MM.1S (cell line): ENCODE measurements at regions not wholly inside any gene's neighbourhood (a gene's known extent, or its start where the extent isn't known, plus 50 kb on each side); places are given as distances from the start of the nearest gene placed in this dataset.

ENCODE experiments used
- DNase-seq: peaks from one replicate; pipeline ENCODE4 v3.0.0-alpha.2; 2015
- H2AFZ ChIP-seq: fragments of 300-600 bp; sonication (generic); 2 replicates; pipeline ENCODE4 v1.6.0; 2016; ENCODE audit warnings: antibody characterized with exemption, low read length
- H3F3A ChIP-seq: fragments of 300-600 bp; sonication (generic); 2 replicates; pipeline ENCODE4 v1.6.1; 2016; ENCODE audit warnings: mild to moderate bottlenecking, antibody characterized with exemption, low read length, moderate library complexity, mixed read lengths; ENCODE audit not compliant: insufficient read depth
- H3K27ac ChIP-seq: fragments of 300-600 bp; sonication (generic); 2 replicates; pipeline ENCODE4 v1.5.1; 2016; ENCODE audit warnings: mild to moderate bottlenecking, low read length
- H3K27me3 ChIP-seq: fragments of 300-600 bp; sonication (generic); replicated peaks from 2 replicates; pipeline ENCODE4 v1.6.0; 2016; ENCODE audit warnings: low read length; ENCODE audit not compliant: insufficient read depth
- H3K36me3 ChIP-seq: fragments of 300-600 bp; sonication (generic); replicated peaks from 2 replicates; pipeline ENCODE4 v1.6.1; 2016; ENCODE audit warnings: mild to moderate bottlenecking, low read length, mixed read lengths; ENCODE audit not compliant: insufficient read depth
- H3K4me1 ChIP-seq: fragments of 300-600 bp; sonication (generic); 2 replicates; pipeline ENCODE4 v1.6.1; 2016; ENCODE audit warnings: low read length, mixed read lengths
- H3K4me2 ChIP-seq: fragments of 300-600 bp; sonication (generic); 2 replicates; pipeline ENCODE4 v1.6.0; 2016; ENCODE audit warnings: low read depth, low read length
- H3K4me3 ChIP-seq: fragments of 300-600 bp; sonication (generic); 2 replicates; pipeline ENCODE4 v1.5.1; 2016; ENCODE audit warnings: low read length, mixed read lengths
- H3K79me2 ChIP-seq: fragments of 300-600 bp; sonication (generic); 2 replicates; pipeline ENCODE4 v1.6.1; 2016; ENCODE audit warnings: mixed run types, low read length, mixed read lengths
- H3K9ac ChIP-seq: fragments of 300-600 bp; sonication (generic); 2 replicates; pipeline ENCODE4 v1.6.1; 2016; ENCODE audit warnings: low read length, mixed read lengths
- H3K9me2 ChIP-seq: fragments of 300-600 bp; sonication (generic); replicated peaks from 2 replicates; pipeline ENCODE4 v1.6.1; 2016; ENCODE audit warnings: mild to moderate bottlenecking, low read length, mixed read lengths; ENCODE audit not compliant: insufficient read depth
- H3K9me3 ChIP-seq: fragments of 300-600 bp; sonication (generic); replicated peaks from 2 replicates; pipeline ENCODE4 v1.6.1; 2016; ENCODE audit warnings: mild to moderate bottlenecking, low read length, mixed read lengths; ENCODE audit not compliant: insufficient read depth
- H4K20me1 ChIP-seq: fragments of 300-600 bp; sonication (generic); 2 replicates; pipeline ENCODE4 v1.6.1; 2016; ENCODE audit warnings: mild to moderate bottlenecking, low read length, moderate library complexity, mixed read lengths; ENCODE audit not compliant: insufficient read depth
- EZH2 ChIP-seq: fragments of 300-600 bp; sonication (generic); optimal IDR thresholded peaks from 2 replicates; pipeline ENCODE3; 2017; ENCODE audit warnings: low read depth, mild to moderate bottlenecking, antibody characterized with exemption, low read length, mixed read lengths
- EZH2phosphoT487 ChIP-seq: fragments of 300-600 bp; sonication (generic); IDR thresholded peaks from 2 replicates; pipeline ENCODE4 v1.6.1; 2018; ENCODE audit warnings: antibody characterized with exemption, low read length
- TF ChIP-seq, protein P1 (sequence below): fragments of 300-600 bp; sonication (generic); IDR thresholded peaks from 2 replicates; pipeline ENCODE4 v1.5.1; 2016; ENCODE audit warnings: antibody characterized with exemption, low read length, mixed read lengths

DNA sequence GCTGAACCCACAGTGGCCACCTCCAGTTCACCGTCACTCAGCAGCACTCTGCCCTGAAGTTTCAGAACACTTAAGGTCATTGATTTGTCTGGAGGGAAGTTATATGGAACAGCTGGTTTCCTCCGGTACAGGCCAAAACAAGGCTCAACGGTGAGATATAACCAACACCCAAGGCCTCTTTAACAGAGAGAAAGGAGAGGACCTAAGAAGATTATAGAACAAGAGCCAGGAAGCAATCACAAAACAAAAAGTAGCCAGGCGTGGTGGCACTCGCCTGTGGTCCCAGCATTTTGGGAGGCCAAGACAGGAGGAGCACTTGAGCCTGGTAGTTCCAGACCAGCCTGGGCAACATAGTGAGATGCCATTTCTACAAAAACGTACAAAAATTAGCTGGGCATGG is 290.7 kb downstream of the SKIDA1 start:
- Histone ChIP-seq H3K4me3 (no peak overlapping the region), H3K36me3 (no peaks in the 10 kb centered on the region), H3K9me3 (no peaks in the 10 kb centered on the region), H3K9me2 (no peaks in the 10 kb centered on the region), H3K9ac (no peak overlapping the region), H3K4me1 (no peaks in the 10 kb centered on the region), H4K20me1 (no peaks in the 10 kb centered on the region), H3K27me3 (no peaks in the 10 kb centered on the region), H3K27ac (no peak overlapping the region), H3K79me2 (no peaks in the 10 kb centered on the region), H2AFZ (no peak overlapping the region), H3F3A (no peaks in the 10 kb centered on the region), H3K4me2 (no peak overlapping the region)
- TF ChIP-seq EZH2 = no peak
- TF ChIP-seq, protein P1, sequence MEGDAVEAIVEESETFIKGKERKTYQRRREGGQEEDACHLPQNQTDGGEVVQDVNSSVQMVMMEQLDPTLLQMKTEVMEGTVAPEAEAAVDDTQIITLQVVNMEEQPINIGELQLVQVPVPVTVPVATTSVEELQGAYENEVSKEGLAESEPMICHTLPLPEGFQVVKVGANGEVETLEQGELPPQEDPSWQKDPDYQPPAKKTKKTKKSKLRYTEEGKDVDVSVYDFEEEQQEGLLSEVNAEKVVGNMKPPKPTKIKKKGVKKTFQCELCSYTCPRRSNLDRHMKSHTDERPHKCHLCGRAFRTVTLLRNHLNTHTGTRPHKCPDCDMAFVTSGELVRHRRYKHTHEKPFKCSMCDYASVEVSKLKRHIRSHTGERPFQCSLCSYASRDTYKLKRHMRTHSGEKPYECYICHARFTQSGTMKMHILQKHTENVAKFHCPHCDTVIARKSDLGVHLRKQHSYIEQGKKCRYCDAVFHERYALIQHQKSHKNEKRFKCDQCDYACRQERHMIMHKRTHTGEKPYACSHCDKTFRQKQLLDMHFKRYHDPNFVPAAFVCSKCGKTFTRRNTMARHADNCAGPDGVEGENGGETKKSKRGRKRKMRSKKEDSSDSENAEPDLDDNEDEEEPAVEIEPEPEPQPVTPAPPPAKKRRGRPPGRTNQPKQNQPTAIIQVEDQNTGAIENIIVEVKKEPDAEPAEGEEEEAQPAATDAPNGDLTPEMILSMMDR = no peak
- TF ChIP-seq EZH2phosphoT487 = no peak
- no peak for DNase-seq

DNA sequence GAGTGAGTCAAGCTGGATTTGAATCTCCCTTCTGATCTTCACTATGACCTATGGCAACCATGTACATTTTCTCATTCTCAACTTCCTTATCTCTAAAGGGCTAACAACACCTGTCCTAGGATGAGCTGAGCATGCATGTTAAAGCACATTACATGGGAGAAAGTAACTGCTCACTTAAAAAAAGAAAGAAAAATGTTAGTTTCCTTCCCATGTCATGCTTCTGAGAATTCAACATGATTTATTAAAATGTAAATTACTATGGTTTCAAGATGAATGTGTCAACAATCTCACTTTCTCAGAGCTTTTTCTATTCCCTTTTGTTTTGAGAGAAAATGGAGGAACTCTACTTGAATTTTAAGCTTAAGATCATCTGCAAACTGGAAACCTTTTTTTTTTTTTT is 295.3 kb downstream of the SKIDA1 start:
- no peaks in the 10 kb centered on the region for H3K9me2 ChIP-seq
- no peak for DNase-seq
- TF ChIP-seq EZH2phosphoT487 = no peak
- TF ChIP-seq, protein P1 = no peak
- no peak for TF ChIP-seq EZH2

DNA sequence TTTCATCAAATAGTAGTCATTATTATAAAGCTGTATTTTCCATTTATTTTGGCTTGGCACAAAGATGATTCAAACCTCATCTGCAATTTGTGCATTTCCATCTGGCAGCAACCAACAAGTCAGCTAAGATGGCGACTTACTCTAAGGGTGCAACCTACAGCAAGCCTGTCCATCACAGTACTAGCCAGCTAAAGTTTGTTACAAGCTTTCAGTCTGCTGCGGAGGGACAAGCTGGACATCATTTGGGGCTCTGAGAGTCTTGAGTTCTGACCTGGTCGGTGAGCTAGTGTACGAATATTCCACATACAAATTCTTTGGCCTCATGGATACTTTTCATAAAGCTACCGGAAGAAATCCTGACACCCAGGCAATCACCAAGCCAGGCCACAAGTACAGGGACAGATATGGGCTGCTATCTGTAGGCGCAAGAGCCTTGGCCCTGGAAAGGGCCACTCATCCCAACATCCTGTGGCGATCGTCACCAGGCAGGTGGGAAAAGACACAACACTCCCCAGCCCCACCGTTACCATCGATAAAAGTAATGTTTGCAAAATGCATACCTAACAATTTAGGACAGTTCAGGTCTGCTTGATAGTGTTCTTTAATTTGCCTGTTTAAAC is 307.6 kb downstream of the SKIDA1 start:
- Histone ChIP-seq H2AFZ (no peak overlapping the region), H3K4me1 (no peaks in the 10 kb centered on the region), H3K9me3 (no peaks in the 10 kb centered on the region), H3K4me3 (no peak overlapping the region), H3K9ac (no peak overlapping the region), H3K27ac (no peak overlapping the region), H4K20me1 (no peaks in the 10 kb centered on the region), H3K36me3 (no peaks in the 10 kb centered on the region), H3F3A (no peaks in the 10 kb centered on the region), H3K27me3 (no peaks in the 10 kb centered on the region), H3K9me2 (no peaks in the 10 kb centered on the region), H3K79me2 (no peaks in the 10 kb centered on the region), H3K4me2 (no peak overlapping the region)
- TF ChIP-seq, protein P1 = no peak
- no peak for TF ChIP-seq EZH2
- no peak for DNase-seq

More for the DNA sequence above, 295.3 kb downstream of the SKIDA1 start:
- Histone ChIP-seq H3K27me3 (no peaks in the 10 kb centered on the region), H2AFZ (no peak overlapping the region), H3K79me2 (no peaks in the 10 kb centered on the region), H3K4me1 (no peaks in the 10 kb centered on the region), H3K9ac (no peak overlapping the region), H3K9me3 (no peaks in the 10 kb centered on the region), H3K4me3 (no peak overlapping the region), H4K20me1 (no peaks in the 10 kb centered on the region), H3K36me3 (no peaks in the 10 kb centered on the region), H3K27ac (no peak overlapping the region), H3F3A (no peaks in the 10 kb centered on the region), H3K4me2 (no peak overlapping the region)
